T-helper 1 cell treated with Interleukin-12 subunit alpha and Interleukin-12 subunit beta and Interleukin-4 antibody, amounts not matched to agents 30 ng/mL and 1 ng/mL, for 36 hours (primary cell): ENCODE measurements at regions not wholly inside any gene's neighbourhood (a gene's known extent, or its start where the extent isn't known, plus 50 kb on each side); places are given as distances from the start of the nearest gene placed in this dataset.

Experiments
- intact Hi-C: fragments of 100-400 bp; cut with micrococcal nuclease; formaldehyde crosslinking; loops from one replicate; pipeline ENCODE4 v1.15.1; 2024

DNA sequence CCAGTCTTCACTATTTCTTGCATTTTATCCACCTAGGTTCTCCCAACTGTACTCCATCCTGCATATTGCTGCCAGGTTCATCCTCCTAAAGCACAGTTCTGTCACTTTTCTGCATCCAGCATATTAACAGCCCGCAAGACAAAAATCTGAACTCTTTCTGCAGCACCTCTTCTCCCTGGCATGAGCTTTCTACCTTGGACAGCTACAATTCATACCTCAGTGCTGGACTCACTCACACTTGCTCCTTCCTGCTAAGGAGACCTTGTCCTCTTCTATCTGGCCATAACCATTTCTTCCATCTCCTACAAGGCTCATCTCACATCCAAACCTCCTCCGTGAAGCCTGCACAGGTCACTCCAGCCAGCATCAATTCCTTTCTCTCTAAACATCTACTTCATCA is 170.1 kb upstream of the GRIP1 start:
- intact Hi-C loops: no loop called here

DNA sequence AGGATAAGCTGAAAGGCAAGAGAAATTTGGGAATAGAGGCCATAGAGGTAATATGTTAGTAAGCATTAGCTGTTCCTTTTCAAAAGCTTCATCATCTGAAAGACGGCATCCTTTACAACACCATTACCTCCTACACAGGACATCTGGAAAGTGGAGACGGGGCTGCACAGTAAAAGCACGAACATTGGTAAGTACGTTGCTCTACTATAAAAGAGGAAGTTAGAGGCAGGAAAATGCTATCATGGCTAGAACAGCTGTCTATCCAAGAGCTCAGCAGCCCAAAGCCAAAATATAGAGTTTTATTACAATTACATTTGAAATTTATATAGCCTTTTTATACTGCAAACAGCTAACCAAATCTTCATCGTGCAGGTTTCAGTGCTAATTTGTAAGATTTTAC is 172.3 kb upstream of the GRIP1 start:
- intact Hi-C loops: no loop called here

DNA sequence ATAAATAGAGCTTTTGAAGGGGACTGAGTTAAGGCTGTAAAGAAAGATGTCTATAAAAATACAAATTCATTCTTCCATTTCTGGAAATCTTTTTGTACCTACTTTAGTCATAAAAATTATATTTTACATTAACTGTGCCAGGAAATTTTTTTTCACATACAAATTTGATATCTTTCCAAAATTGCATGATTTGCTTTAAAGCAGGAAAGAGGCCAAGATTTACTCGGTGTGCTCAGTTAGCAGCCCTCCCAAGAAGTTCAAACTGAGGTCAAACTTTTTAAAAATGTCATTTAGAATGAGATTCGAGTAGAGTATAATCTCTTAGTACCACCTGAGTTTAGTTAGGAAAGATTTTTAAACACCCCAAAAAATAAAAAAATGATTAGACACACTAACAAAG is 173.2 kb upstream of the GRIP1 start:
- intact Hi-C loops: no loop called here

DNA sequence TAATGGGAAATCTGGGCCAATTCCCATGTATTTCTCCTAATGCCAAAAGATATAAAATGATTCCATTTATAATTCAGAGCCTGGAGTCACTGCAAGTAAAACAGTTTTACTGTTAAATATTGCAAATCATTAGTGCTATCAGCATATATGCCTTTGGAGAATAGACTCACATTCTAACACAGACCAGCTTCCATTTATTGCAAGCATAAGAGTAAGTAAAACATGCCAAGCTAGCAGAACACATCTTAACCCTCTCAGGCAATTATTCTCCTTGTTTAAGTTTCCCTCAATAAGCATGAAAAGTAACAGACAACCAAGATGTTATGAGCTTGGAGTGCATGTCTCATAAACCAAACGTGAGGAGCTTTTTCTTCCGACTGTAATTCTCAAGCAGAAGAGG is 173.9 kb upstream of the GRIP1 start:
- intact Hi-C loops: no loop called here

DNA sequence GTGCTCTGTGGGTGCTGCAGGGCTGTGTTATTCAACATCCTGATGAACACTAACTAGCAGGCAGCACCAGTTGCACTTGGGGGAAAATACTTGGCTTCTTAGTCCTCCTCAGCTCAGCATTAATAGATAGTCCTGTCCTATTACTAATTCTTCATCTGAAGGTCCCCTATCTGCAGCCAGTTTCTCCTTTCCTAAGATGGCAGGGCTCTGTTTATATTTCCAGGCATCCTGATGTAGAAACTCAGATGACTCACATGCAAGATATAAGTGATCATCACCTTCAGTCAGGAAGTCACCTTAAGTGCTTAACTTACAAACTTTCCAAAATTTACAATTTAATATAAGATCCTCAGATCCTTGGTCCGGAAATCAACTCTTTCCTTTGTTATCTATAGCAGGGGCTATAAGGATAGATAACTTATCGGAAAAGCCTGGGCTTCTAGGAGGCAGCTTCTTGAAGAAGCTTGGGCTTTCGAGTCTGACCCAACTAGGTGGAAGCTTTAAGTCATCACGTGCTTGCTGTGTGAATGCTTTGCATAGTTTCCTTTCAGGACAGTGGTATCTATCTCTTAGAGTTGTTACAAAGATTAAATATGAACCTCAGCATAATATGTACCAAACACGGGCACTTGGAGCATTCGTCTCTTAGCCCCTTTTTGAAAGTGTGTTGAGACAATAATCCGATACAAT is 181.0 kb upstream of the GRIP1 start:
- intact Hi-C loops: loop anchor here (2.0 to 10.0 kb wide), 5 partner anchors 83 to 1968 kb away; no protein-coding TSS in a partner anchor

DNA sequence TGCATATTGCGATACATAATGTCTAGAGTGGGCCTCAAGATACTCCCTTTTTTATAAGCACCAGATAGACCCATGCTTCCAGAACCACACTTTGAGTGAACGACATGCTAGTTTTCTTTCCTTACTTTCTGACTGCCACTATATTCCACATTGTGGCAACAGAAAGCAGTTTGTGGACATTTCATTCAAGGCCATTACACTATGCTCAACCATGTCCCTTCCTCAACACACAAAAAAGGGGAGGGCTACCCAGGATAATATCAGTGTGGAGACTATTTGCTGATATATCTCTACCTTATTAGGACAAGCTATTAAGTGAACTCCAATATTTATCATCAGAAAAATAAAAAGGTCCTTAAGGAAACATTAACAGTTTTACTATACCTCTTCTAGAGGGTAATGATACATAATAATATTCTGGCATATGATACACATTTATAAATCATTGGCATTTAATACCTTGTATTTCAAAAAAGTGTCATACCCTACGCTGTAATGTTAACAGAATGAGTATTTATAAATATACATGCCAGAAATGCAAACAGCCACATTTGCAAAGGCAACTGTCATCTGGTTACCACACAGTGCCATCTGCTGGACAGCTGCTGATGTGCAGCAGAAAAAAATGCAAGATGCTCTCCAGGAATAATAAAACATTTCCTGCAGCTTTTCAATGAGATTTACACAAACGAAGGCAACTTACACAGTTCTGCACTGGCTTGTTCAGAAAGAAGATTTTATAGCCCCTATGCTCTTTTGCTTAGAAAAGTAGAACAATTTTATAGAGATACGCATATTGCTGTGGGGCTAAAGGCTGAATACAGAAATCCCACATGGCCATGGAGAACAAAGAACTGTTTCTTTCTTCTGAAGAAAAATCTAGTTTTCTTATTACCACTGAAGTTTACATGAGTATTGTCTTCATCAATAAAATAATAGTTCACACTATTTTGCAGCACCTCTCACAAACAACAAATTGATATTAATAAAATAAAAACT is 182.2 kb upstream of the GRIP1 start:
- intact Hi-C loops: loop anchor here (1.0 to 10.0 kb wide), 9 partner anchors 84 to 1969 kb away; no protein-coding TSS in a partner anchor

DNA sequence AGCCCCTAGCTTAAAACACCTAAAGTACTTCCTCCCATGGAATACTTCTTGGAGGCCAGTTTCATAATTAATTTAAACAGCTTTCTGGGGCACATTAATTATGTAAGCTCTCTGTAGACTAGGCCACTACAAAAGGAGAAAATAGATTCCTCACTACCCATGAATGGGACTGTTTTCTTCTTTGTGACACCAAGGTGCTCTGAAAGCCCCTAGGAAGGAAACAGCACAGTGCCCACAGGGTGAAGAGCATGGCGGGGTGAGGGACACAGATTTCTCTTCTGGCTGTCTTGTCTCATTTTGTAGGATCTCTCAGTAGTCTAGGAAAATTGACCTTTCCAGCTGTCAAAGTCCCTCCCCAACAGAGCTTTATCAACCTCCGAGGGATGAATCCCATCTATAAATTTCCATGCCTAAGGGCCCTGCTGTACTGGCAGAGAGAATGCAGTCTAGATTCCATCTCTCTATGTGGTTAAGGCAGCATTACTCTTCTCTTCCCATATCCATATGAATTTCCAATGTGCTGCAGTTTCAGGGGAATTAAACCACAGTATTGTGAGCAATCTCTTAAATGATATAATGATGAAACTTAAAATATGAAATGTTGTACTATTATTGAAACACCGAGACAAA is 183.6 kb upstream of the GRIP1 start:
- intact Hi-C loops: loop anchor here (5.0 to 10.0 kb wide), 3 partner anchors 445 to 1970 kb away; no protein-coding TSS in a partner anchor

DNA sequence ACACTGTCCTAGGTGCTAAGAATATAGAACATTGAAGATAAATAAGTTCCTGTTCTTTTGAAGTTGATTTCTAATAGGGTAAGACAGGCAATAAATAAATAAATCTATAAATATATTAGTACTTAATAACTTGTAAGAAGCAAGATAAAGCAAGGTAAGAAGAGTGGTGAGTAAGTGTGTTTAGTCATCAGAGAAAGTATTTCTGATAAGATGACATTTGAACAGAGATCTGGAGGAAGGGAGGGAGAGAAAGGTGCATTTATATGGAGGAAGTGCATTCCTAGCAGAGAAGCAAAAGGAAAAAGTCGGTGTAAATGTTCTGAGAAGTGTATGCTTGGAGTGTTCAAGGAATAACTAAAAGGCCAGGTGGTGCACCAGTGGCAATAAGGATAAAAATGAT is 184.4 kb upstream of the GRIP1 start:
- intact Hi-C loops: loop anchor here (5.0 to 10.0 kb wide), 3 partner anchors 446 to 1971 kb away; no protein-coding TSS in a partner anchor

DNA sequence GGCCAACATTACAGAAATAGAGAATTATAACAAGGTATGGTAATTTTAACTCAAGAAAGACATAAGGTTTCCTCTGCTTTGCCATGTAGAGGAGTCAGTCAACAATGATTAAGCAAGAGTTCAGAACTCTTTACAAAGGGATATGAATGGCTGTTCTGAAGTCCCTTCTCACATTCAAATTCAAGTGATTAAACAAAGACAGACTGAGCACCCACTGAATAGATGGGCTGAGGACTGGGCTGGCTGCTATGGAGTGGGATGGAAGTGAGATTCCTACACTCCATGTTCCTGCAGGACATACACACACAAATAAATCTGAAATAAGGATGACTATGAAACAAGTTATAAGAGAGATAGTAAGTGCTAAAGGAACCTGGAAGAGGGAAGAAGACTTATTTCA is 199.0 kb upstream of the GRIP1 start:
- intact Hi-C loops: no loop called here

DNA sequence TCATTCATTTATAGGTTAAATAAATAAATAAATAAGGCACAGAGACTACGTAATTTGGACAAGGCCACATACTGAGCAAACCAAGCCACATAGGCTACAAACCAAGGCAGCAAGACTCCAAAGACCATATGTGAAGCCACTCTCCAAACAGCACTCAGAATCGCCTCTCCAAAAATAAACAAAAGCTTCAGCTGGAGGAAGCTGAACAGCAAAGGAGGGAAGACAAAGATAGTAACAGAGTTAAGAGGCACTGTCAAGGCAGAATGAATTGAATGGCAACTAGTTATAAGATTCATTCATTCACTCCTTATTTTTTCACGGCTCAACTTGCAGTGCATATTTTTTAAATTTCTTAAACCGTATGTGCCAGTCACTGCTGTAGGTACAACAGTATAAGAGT is 200.5 kb upstream of the GRIP1 start:
- intact Hi-C loops: no loop called here

DNA sequence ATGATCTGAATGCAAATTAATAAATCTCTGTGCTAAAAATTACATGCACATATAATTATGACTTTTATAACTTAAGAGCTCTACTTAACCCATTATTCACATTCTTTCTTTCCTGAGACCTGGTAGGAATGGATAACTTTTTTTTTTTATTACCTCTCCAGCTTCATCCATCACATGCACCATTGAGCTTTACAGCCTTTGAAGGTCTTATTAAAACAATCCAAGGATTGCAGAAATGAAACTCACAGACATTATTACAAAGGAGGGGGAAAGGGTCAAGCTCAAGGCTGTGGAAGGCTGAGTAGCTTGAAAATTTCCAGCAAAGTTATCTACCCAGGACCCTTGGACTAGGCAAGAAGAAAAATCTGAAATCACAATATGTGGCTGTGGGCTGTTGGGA is 202.5 kb upstream of the GRIP1 start:
- intact Hi-C loops: no loop called here

DNA sequence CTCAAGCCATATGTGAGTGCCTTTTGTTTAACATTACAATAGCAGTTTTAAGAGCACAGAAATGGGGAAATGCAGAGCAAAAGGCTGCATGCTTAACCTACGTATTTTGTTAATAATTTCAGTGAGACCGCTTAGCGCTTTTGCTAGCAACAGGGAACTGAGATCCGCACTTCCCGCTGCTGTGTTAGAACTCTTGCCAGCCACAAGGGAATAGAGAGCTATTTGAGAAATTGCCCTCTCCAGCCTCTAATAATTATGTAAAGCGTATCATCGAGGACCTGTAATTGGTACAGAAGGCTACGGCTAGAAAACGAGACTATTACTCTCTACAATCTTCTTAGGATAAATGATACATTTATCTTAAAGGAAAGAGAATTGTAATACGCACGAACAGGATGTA is 205.2 kb upstream of the GRIP1 start:
- intact Hi-C loops: no loop called here

DNA sequence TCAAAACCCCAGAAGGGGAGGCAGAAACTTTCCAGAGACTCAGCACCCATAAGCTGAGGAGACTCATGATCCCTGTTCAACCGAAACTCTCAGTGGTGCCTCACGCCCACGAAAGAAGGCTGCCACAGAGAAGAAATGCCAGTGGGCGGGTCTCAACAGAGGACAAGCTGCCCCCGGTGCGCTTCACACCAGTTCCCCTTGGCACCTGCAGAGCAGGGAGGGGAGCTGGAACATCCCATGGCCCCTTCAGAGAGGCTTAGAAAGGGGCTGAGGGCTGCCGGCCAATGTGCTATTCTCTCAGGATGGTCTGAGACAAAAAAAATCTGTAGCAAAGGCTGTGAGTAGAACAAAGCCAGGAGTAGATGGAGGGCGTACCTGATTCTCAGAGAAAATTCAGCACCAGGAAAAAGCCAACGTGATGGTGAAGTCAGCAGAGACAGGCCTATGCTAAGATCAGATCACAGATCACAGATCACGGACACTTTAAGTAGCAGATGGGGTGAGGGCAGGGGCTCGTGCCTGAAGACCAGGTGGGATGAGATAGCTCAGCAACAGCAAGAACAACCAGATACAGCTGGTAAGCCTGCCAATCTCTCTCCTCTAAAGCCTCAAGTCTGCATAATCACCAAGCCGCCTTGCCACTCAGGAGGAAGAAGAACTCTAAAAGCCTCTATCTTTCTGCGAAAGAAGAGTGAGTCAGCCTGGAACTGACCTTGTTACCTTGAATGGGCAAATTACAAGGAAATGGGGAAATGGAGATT is 206.4 kb upstream of the GRIP1 start:
- intact Hi-C loops: no loop called here

DNA sequence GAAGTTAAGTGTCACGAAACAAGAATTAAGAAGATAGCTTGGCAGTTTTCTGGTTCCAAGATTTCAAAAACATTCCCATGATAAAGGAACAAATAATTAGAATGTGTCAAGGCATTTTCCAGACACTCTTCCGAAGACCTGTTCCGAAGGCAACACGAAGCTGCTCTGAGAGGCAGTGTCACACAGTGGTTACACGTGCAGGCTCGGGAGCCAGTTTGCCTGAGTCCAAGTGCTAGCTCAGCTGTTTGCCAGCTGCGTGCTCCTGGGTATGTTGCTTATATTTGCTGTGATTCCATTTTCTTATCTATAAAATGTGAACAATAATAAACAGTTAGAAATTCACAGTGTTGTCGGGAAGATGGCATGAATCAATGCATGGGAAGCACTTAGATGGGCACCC is 217.9 kb upstream of the GRIP1 start:
- intact Hi-C loops: no loop called here

DNA sequence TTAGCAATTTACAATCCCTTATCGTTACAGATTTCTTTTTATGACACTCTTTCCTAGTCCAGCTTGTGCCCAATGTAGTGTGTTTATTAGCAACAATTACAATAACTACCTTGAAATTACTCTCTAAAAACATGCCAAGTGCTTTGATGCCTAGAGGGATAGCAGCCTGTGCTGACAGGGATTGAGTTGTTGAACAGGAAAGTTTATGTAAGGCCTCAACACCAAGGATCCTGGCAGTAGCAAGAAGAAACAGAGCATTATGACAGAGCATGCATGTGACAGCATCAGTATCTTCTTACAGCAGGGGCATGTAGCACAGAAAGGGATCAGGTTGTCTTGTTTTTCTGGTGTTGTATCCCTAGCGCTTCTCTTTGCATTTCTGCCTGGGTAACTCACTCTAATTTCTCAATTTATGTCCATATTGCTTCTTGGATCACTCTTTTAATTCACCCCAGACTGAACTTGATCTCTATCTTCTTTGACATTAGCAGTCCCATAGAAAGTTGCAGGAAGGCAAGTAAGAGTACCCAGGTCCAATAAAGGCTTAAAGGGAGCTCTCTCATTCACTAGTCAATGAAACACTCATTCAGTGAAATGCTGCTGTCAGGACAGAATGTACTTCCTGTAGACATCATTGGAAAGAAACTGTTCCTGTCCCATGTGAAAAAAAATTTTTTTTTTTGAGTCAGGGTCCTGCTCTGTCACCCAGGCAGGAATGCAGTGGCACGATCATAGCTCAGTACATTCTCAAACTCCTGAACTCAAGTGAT is 220.0 kb upstream of the GRIP1 start:
- intact Hi-C loops: no loop called here

DNA sequence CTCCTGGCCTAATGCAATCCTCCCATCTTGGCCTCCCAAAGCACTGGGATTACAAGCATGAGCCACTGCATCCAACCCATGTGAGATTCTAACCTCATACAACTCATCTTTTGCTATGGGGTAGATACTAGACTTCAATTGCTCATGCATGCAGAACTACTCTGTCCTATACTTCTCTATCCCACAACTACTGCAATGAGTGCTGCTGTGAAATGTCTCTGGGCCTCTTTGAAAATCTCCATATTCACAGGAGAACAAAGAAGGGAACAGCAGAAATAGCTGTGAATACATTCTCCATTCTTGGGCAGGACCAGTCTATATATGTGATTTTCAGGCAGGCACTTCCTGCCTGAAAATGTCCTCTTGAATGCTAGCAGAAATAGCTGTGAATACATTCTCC is 220.7 kb upstream of the GRIP1 start:
- intact Hi-C loops: no loop called here

DNA sequence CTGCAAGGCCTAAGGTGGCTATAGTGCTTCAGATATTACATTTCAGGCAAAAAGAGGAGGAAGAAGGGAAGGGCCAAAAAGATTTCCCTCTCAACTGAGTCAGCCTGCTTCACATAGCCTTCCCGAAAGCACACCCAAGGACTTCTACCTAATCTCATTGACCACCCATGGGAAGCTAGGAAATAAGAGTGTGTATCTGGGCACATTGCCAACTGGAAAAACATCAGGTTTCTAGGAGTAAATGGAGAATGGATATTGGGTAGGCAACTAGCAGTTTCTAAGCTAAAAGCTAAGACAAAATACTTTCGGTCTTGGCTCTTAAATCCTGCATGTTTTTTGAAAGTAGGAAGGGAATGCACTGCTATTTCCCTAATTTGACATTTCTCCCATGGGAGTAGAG is 221.7 kb upstream of the GRIP1 start:
- intact Hi-C loops: no loop called here

DNA sequence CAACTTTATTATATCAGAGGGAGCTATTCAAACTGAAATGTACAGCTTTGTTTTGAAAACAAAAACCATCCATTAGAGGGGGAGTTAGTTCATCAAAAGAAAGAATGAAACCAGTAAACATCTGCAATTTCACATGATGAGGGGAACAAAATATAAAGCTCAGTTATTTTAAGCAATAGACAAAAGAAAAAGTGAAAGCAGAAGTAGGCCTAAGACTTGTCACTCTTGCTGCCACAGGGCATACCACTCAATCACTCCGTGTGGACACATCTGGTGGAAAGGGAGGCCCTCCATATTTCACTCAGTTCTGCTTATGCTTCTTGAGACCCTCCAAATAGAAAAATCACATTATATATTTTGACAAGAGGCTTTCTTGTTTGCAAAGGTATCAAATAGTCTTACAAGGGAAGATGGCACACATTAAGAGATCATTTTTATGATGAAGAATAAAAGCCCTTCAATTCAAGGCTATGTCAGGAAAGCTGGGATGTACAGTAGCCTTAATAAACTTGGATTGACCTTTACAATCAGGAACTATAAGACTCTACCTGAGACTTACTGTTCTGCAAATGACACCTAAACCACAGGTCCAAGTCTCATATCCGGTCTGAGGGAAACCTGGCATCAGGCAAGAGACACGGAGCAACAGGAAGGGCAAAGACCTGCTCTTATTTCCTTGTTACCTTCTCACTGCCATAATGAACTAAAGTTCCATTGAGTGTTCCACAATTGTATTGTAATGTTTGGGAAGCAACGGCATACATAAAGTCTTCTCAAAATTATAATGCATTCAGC is 222.5 kb upstream of the GRIP1 start:
- intact Hi-C loops: no loop called here

DNA sequence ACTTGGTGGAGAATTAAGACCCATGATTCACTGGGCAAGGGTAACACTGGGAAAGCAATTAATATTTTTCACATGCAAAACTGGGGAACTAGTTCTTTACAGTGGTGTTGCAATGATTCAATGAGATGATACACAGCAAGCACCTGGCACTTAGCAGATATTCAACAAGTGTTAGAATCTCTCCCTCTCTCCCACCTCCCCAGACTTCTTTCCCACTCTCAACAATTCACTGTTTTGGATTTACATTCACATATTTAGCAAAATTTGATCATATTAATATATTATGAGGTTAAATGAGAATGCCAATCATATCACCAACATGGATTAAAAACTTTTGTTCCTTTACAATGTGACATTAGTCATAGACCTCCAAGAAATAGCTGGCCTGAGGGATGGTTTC is 223.1 kb upstream of the GRIP1 start:
- intact Hi-C loops: no loop called here
